Lung (tissue), 11 donors: ENCODE measurements at regions not wholly inside any gene's neighbourhood (a gene's known extent, or its start where the extent isn't known, plus 50 kb on each side); places are given as distances from the start of the nearest gene placed in this dataset.

Source experiments
- ATAC-seq: fragments of 200-7000 bp; cut with Tn5 transposase; one replicate; pipeline ENCODE4 v1.9.1; 2020; ENCODE audit warnings: moderate number of reproducible peaks; ENCODE audit not compliant: insufficient read depth, low FRiP score
- DNase-seq, 3 donors: peaks; one replicate each; pipeline ENCODE4 v3.0.0-alpha.2; 2013 to 2017
- H3K27ac ChIP-seq, 2 donors: one replicate each; pipeline ENCODE4 v1.5.1; 2013; ENCODE audit warnings: mild to moderate bottlenecking in 2 of 2, moderate library complexity in 2 of 2, control low read depth in 1 of 2, inconsistent platforms in 1 of 2, low read depth in 1 of 2, low read length in 1 of 2
- H3K27me3 ChIP-seq, 3 donors: one replicate each; pipeline ENCODE4 v1.5.1; 2013; ENCODE audit warnings: low read length in 2 of 3; ENCODE audit not compliant: control insufficient read depth in 3 of 3, insufficient read depth in 3 of 3
- H3K36me3 ChIP-seq, 4 donors: one replicate each; pipeline ENCODE4 v1.5.1; 2013; ENCODE audit warnings: low read length in 4 of 4, mild to moderate bottlenecking in 1 of 4, moderate library complexity in 1 of 4; ENCODE audit not compliant: control insufficient read depth in 4 of 4, insufficient read depth in 4 of 4
- H3K4me1 ChIP-seq, 5 donors: one replicate each; pipeline ENCODE4 v1.5.1; 2013; ENCODE audit warnings: low read length in 5 of 5, mild to moderate bottlenecking in 2 of 5, moderate library complexity in 1 of 5; ENCODE audit not compliant: control insufficient read depth in 5 of 5, insufficient read depth in 5 of 5
- H3K4me3 ChIP-seq: one replicate; pipeline ENCODE4 v1.5.1; 2013; ENCODE audit warnings: mild to moderate bottlenecking, control low read depth, moderate library complexity
- H3K9ac ChIP-seq, 2 donors: one replicate each; pipeline ENCODE4 v1.5.1; 2013; ENCODE audit warnings: low read length in 2 of 2, control low read depth in 1 of 2; ENCODE audit not compliant: insufficient read depth in 1 of 2
- H3K9me3 ChIP-seq, 4 donors: one replicate each; pipeline ENCODE4 v1.5.1; 2013; ENCODE audit warnings: low read length in 3 of 4, mild to moderate bottlenecking in 1 of 4, moderate library complexity in 1 of 4; ENCODE audit not compliant: control insufficient read depth in 4 of 4, insufficient read depth in 3 of 4
- WGBS, 2 donors: extraction: QIAGEN DNeasy Blood & Tissue Kit; methylation state at CpG; one replicate each; pipeline ENCODE4 v1.1.7; 2013; 5-methylcytosine and 5-hydroxymethylcytosine counted together
- TF ChIP-seq, protein P1 (sequence below): IDR thresholded peaks from 2 replicates; pipeline ENCODE4 v1.5.1; 2012; ENCODE audit warnings: mild to moderate bottlenecking; ENCODE audit errors: control extremely low read depth, extremely low read depth
- donor health status: control.
- donor health status: control.
- donor health status: Bipolar disorder and iron deficiency.
- donor health status: healthy.
- donor health status: DM: yes; HTN: yes; CAD: no.

DNA sequence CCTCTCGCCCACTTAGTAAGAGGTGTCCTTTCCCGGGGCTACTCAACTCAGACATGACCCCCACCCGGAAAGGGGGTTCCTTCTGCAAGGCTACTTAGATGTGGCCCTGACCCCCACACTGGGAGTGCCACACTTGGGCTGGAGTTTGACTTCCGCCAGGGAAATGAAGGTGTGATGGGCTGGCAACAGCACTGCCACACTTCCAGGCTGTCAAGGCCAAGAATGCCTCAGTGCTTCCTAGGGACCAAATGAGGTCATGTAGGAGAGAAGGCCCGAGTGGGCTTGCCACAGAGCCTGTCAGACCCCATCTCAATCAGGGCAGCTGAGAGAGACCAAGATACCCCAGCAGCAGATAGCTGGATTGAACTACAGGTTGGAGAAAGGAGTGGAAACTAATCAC is 55.5 kb downstream of the DRD1 start:
- no peaks in the 10 kb centered on the region for H3K4me1 ChIP-seq
- H3K27me3 ChIP-seq: no peaks in the 10 kb centered on the region
- H3K9me3 ChIP-seq: no peaks in the 10 kb centered on the region
- no peak overlapping the region for H3K27ac ChIP-seq
- no peak overlapping the region for H3K4me3 ChIP-seq
- no peaks in the 10 kb centered on the region for H3K36me3 ChIP-seq
- DNase-seq: no peak
- no peak overlapping the region for H3K9ac ChIP-seq
- TF ChIP-seq, protein P1, sequence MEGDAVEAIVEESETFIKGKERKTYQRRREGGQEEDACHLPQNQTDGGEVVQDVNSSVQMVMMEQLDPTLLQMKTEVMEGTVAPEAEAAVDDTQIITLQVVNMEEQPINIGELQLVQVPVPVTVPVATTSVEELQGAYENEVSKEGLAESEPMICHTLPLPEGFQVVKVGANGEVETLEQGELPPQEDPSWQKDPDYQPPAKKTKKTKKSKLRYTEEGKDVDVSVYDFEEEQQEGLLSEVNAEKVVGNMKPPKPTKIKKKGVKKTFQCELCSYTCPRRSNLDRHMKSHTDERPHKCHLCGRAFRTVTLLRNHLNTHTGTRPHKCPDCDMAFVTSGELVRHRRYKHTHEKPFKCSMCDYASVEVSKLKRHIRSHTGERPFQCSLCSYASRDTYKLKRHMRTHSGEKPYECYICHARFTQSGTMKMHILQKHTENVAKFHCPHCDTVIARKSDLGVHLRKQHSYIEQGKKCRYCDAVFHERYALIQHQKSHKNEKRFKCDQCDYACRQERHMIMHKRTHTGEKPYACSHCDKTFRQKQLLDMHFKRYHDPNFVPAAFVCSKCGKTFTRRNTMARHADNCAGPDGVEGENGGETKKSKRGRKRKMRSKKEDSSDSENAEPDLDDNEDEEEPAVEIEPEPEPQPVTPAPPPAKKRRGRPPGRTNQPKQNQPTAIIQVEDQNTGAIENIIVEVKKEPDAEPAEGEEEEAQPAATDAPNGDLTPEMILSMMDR: no peak
- no peak for ATAC-seq
- 84 to 89% methylated on average over 5 of the region's 5 CpGs for WGBS, 2 donors

DNA sequence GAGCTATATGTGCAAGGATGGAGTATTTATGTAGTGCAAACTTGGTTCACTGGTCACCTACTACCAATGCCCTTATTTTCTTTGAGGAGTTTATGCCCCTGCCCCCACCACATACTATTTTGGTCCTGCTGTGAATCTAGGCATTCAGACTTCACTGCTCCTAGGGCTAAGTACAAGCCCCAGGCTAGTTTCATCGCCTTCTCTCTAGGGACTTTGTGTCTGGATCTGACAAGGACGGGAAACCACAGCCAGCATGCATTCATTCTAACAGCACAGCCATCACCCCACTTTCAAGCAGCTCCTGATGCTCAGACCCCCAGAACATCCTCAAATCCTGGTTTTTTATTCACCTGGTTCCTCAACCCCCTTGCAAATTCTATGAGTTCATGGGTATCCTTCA is 56.8 kb downstream of the DRD1 start:
- no peaks in the 10 kb centered on the region for H3K27me3 ChIP-seq
- no peak overlapping the region for H3K27ac ChIP-seq
- WGBS, 2 donors: 70 to 71% methylated on average over 2 of the region's 2 CpGs
- ATAC-seq (no peak), DNase-seq (no peak)
- H3K9me3 ChIP-seq: no peaks in the 10 kb centered on the region
- H3K4me3 ChIP-seq: no peak overlapping the region
- TF ChIP-seq, protein P1: no peak
- H3K9ac ChIP-seq: no peak overlapping the region
- no peaks in the 10 kb centered on the region for H3K36me3 ChIP-seq
- no peaks in the 10 kb centered on the region for H3K4me1 ChIP-seq

DNA sequence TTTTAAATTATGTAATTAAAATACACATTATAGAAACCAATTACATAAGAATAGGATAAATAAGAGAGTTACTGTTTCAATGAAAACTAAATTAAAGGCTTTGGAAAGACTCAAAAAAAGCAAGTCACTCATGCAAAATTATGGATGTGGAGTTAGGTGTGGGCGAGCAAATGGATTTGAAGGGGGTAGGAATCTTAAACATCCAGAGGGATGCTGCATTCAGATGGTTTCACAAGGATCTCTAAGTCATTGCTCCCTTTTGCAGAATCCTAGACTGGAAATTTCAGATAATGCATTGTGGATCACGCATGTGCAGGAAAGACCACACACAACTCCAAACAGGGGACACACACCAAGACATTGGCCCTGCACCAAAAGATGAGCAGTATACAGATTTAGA is 57.5 kb downstream of the DRD1 start:
- 80 to 84% methylated on average over 2 of the region's 2 CpGs for WGBS, 2 donors
- DNase-seq (no peak), ATAC-seq (no peak)
- H3K9me3 ChIP-seq: no peaks in the 10 kb centered on the region
- no peaks in the 10 kb centered on the region for H3K4me1 ChIP-seq
- H3K36me3 ChIP-seq: no peaks in the 10 kb centered on the region
- H3K27ac ChIP-seq: no peak overlapping the region
- no peak overlapping the region for H3K4me3 ChIP-seq
- no peak overlapping the region for H3K9ac ChIP-seq
- H3K27me3 ChIP-seq: no peaks in the 10 kb centered on the region
- TF ChIP-seq, protein P1: no peak

DNA sequence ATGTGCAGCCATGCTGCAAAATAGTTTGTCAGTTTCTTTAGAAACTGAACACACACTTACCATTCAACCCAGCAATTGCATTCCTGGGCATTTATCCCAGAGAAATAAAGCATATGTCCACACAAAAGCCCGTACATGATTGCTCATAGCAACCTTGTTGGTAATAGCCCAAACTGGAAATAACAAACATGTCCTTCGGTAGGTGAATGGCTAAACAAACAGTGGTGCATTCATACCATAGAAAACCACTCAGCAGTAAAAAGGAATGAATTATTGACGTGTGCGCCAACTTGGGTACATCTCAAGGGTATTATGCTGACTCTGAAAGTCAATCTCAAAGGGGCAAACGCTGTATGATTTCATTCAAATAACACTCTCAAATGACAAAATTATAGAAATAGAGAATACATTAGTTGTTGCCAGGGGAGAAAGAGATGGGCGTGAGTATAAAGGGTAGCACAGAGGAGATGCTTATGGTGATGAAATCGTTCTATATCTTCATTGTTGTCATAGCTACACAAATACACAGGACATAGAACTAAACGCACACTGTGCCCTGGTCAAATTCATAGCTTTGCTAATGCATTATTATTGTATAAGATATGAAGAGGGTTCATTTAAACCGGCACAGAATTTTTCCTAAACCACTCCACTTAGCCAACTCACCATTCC is 58.2 kb downstream of the DRD1 start:
- DNase-seq (peak in 2 of 3 donors; percentile 45 to 56), ATAC-seq (no peak)
- no peak overlapping the region for H3K4me3 ChIP-seq
- H3K27me3 ChIP-seq: no peaks in the 10 kb centered on the region
- TF ChIP-seq, protein P1: no peak
- H3K36me3 ChIP-seq: no peaks in the 10 kb centered on the region
- H3K27ac ChIP-seq: no peak overlapping the region
- H3K9ac ChIP-seq: no peak overlapping the region
- 70 to 86% methylated on average over 9 of the region's 9 CpGs for WGBS, 2 donors
- H3K9me3 ChIP-seq: no peaks in the 10 kb centered on the region
- H3K4me1 ChIP-seq: no peaks in the 10 kb centered on the region
